ENCODE measurements at regions not wholly inside any gene's neighbourhood (a gene's known extent, or its start where the extent isn't known, plus 50 kb on each side); places are given as distances from the start of the nearest gene placed in this dataset.

GRCh38 chr15:68877626-68878025 lies 52.7 kb upstream of the SPESP1 start:
- H2AFZ ChIP-seq (ENCODE audit: low read depth, low read length, severe bottlenecking), result no peak overlapping the region
- H3K79me2 ChIP-seq (ENCODE audit: insufficient read depth, low read length), result no peaks in the 10 kb centered on the region
- H3K4me2 ChIP-seq (ENCODE audit: low read depth, low read length, poor library complexity, severe bottlenecking), result no peak overlapping the region
- TF ChIP-seq CTCF (IDR thresholded peaks at IDR 0.05; ENCODE audit: insufficient read depth, low read length, poor library complexity, severe bottlenecking), result no peak
- no peaks in the 10 kb centered on the region for H3K36me3 ChIP-seq (ENCODE audit: low read length)
- H4K20me1 ChIP-seq (ENCODE audit: low read depth, low read length), result no peaks in the 10 kb centered on the region
- no peak overlapping the region for H3K9ac ChIP-seq (ENCODE audit: low read length)
- no peak overlapping the region for H3K27ac ChIP-seq (ENCODE audit: low read depth, low read length)
- no peaks in the 10 kb centered on the region for H3F3A ChIP-seq (ENCODE audit: insufficient read depth)
- no peaks in the 10 kb centered on the region for H3K27me3 ChIP-seq (ENCODE audit: low read length)
- H3K4me3 ChIP-seq (ENCODE audit: insufficient read depth, low read length, poor library complexity, severe bottlenecking), result no peak overlapping the region
- no peaks in the 10 kb centered on the region for H3K9me2 ChIP-seq (replicated peaks; ENCODE audit: insufficient read depth, low read length)
- H3K9me3 ChIP-seq (ENCODE audit: insufficient read depth, low read length), result no peaks in the 10 kb centered on the region

GRCh38 chr15:68880382-68880781 lies 49.9 kb upstream of the SPESP1 start:
- Histone ChIP-seq H3K79me2 (ENCODE audit: insufficient read depth, low read length) (no peaks in the 10 kb centered on the region), H3K27ac (ENCODE audit: low read depth, low read length) (no peak overlapping the region), H4K20me1 (ENCODE audit: low read depth, low read length) (no peaks in the 10 kb centered on the region), H3K9me2 (replicated peaks; ENCODE audit: insufficient read depth, low read length) (no peaks in the 10 kb centered on the region), H2AFZ (ENCODE audit: low read depth, low read length, severe bottlenecking) (no peak overlapping the region), H3K36me3 (ENCODE audit: low read length) (no peaks in the 10 kb centered on the region), H3K27me3 (ENCODE audit: low read length) (no peaks in the 10 kb centered on the region), H3K4me3 (ENCODE audit: insufficient read depth, low read length, poor library complexity, severe bottlenecking) (no peak overlapping the region), H3K4me2 (ENCODE audit: low read depth, low read length, poor library complexity, severe bottlenecking) (no peak overlapping the region), H3K9me3 (ENCODE audit: insufficient read depth, low read length) (no peaks in the 10 kb centered on the region), H3K9ac (ENCODE audit: low read length) (no peak overlapping the region), H3F3A (ENCODE audit: insufficient read depth) (no peaks in the 10 kb centered on the region)
- TF ChIP-seq EZH2phosphoT487 (conservative IDR thresholded peaks at IDR 0.05; ENCODE audit: low read length) (no peak), CTCF (IDR thresholded peaks at IDR 0.05; ENCODE audit: insufficient read depth, low read length, poor library complexity, severe bottlenecking) (no peak)
